Body of pancreas (tissue), 4 donors: ENCODE measurements at regions not wholly inside any gene's neighbourhood (a gene's known extent, or its start where the extent isn't known, plus 50 kb on each side); places are given as distances from the start of the nearest gene placed in this dataset.

Experiments
- POLR2A ChIP-seq, 3 donors: fragments of 450-650 bp; IDR thresholded peaks; one replicate each; pipeline ENCODE4 v1.6.1; 2016; ENCODE audit warnings: antibody characterized with exemption in 3 of 3, mild to moderate bottlenecking in 2 of 3
- TF ChIP-seq, protein P1 (sequence below), 7 experiments: fragments of 450-650 bp in 4 of 7; fragments of 200-600 bp in 3 of 7; sonication (generic) in 3 of 7; IDR thresholded peaks; one replicate each; pipeline ENCODE4 v1.5.1; 2016 to 2019; ENCODE audit warnings: antibody characterized with exemption in 7 of 7

GRCh38 chr9:107929443-107929842, 439.9 kb upstream of the KLF4 start:
- TF ChIP-seq, protein P1, sequence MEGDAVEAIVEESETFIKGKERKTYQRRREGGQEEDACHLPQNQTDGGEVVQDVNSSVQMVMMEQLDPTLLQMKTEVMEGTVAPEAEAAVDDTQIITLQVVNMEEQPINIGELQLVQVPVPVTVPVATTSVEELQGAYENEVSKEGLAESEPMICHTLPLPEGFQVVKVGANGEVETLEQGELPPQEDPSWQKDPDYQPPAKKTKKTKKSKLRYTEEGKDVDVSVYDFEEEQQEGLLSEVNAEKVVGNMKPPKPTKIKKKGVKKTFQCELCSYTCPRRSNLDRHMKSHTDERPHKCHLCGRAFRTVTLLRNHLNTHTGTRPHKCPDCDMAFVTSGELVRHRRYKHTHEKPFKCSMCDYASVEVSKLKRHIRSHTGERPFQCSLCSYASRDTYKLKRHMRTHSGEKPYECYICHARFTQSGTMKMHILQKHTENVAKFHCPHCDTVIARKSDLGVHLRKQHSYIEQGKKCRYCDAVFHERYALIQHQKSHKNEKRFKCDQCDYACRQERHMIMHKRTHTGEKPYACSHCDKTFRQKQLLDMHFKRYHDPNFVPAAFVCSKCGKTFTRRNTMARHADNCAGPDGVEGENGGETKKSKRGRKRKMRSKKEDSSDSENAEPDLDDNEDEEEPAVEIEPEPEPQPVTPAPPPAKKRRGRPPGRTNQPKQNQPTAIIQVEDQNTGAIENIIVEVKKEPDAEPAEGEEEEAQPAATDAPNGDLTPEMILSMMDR (IDR thresholded peaks at IDR 0.05), result no peak
- no peak for TF ChIP-seq POLR2A (IDR thresholded peaks at IDR 0.05)
